Fibroblast of skin of right quadriceps (primary cell): ENCODE measurements at regions not wholly inside any gene's neighbourhood (a gene's known extent, or its start where the extent isn't known, plus 50 kb on each side); places are given as distances from the start of the nearest gene placed in this dataset.
"Not testable (repeated sequence)": the region's sequence is repeated elsewhere in the genome, so short reads cannot be mapped to it uniquely, and the experiment has no call there.

Source experiments
- DNase-seq: peaks from one replicate; pipeline ENCODE4 v3.0.0-alpha.2; 2013

- peak; percentile 4 for DNase-seq
Observed at GRCh38 chr5:50590444-50591189, 75.8 kb upstream of the PARP8 start.

GRCh38 chr5:50591338-50591737 lies 75.1 kb upstream of the PARP8 start:
- not testable (repeated sequence) for DNase-seq

- no peak for DNase-seq
Observed at GRCh38 chr5:50593681-50594080, 72.8 kb upstream of the PARP8 start.

DNA sequence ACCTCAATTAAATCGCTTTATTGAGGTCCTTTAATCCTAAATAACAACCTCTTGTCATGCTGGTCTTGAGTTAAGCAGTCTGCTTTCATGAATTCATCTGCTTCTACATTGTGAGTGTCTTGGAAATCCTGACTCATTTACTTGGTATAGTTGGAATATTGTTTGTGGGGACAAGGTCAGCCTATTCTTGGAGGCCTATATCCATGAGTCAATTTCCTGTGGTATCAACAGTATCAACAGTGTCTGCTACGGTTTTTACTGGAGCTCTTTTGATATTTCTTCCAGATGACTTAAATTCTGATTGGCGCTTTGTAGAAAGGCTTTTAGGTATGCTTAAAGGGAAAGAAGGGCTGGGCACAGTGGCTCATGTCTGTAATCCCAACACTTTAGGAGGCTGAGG lies 71.2 kb upstream of the PARP8 start:
- peak; percentile 84 for DNase-seq

- DNase-seq: not testable (repeated sequence)
Observed at GRCh38 chr5:50601576-50601975, 64.9 kb upstream of the PARP8 start.

DNA sequence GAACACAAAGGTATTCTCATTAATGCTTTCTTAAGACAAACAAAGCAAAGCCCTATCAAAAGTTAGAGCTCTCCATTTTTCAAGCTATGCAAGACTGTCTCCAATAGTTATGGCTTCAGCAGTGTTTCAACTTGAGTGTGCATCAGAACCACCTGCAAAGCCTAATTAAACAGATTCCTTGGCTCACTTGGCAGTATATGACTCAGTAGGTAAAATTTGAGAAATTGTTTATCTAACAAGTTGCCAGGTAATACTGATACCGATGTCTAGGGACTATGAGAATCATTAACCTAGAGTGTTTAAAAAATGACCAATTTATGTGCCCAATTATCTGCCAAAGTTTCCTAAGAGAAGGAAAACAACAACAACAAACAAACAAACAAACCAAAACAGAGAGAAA lies 60.3 kb upstream of the PARP8 start:
- no peak for DNase-seq

DNA sequence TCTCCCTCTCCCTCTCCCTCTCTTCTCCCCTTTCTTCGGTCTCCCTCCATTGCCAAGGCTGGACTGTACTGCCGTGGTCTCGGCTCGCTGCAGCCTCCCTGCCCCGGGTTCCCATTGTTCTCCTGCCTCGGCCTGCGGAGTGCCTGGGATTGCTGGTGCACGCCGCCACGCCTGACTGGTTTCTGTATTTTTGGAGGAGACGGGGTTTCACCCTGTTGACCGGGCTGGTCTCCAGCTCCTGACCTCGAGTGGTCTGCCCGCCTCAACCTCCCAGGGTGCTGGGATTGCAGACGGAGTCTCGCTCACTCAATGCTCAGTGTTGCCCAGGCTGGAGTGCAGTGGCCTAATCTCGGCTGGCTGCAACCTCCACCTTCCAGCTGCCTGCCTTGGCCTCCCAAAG lies 59.0 kb upstream of the PARP8 start:
- DNase-seq: not testable (repeated sequence)

DNA sequence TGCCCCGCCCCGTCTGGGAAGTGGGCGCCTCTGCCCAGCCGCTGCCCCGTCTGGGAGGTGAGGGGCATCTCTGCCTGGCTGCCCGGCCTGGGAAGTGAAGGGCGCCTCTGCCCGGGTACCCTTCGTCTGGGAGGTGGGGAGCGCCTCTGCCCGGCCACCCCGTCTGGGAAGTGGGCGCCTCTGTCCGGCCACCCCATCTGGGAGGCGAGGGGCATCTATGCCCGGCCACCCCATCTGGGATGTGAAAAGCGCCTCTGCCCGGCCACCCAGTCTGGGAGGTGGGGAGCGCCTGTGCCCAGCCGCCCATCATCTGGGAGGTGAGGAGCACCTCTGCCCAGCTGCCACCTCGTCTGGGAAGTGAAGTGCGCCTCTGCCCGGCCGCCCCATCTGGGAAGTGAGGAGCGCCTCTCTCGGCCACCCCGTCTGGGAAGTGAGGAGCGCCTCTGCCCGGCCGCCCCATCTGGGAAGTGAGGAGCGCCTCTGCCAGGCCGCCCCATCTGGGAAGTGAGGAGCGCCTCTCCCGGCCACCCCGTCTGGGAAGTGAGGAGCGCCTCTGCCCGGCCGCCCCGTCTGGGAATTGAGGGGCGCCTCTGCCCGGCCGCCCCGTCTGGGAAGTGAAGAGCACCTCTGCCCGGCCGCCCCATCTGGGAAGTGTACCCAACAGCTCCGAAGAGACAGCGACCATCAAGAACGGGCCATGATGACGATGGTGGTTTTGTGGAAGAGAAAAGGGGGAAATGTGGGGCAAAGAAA lies 58.3 kb upstream of the PARP8 start:
- DNase-seq: not testable (repeated sequence)

DNA sequence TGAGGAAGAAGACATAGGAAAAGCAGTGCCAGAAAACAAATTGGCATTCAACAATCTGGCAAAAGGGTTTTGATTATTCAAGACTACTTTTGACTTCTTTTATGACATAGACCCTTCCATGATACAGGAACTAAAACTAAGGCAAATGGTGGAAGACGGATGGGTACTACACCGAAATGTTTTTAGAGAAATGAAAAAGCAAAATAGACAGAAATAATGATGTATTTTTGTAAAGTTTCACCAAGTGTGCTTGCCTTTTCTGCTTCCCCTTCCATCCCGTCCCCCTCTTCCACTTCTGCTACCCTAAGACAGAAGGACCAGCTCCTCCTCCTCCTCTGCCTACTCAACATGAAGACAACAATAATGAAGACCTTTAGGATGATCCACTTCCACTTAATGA lies 53.4 kb upstream of the PARP8 start:
- DNase-seq: not testable (repeated sequence)
